Astrocyte (in vitro differentiated cells and primary cell): ENCODE measurements at regions not wholly inside any gene's neighbourhood (a gene's known extent, or its start where the extent isn't known, plus 50 kb on each side); places are given as distances from the start of the nearest gene placed in this dataset.

Source experiments
- DNase-seq: peaks from one replicate; pipeline ENCODE4 v3.0.0-alpha.2; 2010; ENCODE audit warnings: low read depth
- FAIRE-seq: peaks from 2 replicates; lab custom pipeline; 2011; peaks lifted over from hg19 to GRCh38; lab: Jason Lieb, UNC
- H2AFZ ChIP-seq: 2 replicates; pipeline ENCODE4 v1.6.0; 2012; ENCODE audit warnings: low read depth, low read length, inconsistent platforms
- H3K27ac ChIP-seq: 2 replicates; pipeline ENCODE4 v1.5.1; 2011; ENCODE audit warnings: low read depth, low read length, inconsistent platforms
- H3K27me3 ChIP-seq: 2 replicates; pipeline ENCODE4 v1.6.0; 2011; ENCODE audit warnings: low read length, inconsistent platforms; ENCODE audit not compliant: insufficient read depth
- H3K36me3 ChIP-seq: 2 replicates; pipeline ENCODE4 v1.5.1; 2011; ENCODE audit warnings: low read length, inconsistent platforms; ENCODE audit not compliant: insufficient read depth
- H3K4me1 ChIP-seq: 2 replicates; pipeline ENCODE4 v1.5.1; 2011; ENCODE audit warnings: low read length, inconsistent platforms; ENCODE audit not compliant: insufficient read depth
- H3K4me2 ChIP-seq: 2 replicates; pipeline ENCODE4 v1.6.0; 2012; ENCODE audit warnings: low read length, inconsistent platforms
- H3K4me3 ChIP-seq: 2 replicates; pipeline ENCODE4 v1.5.1; 2011; ENCODE audit warnings: low read depth, mild to moderate bottlenecking, low read length, inconsistent platforms; ENCODE audit not compliant: insufficient read depth
- H3K79me2 ChIP-seq: 2 replicates; pipeline ENCODE4 v1.6.0; 2012; ENCODE audit warnings: mild to moderate bottlenecking, low read length, inconsistent platforms; ENCODE audit not compliant: insufficient read depth
- H3K9ac ChIP-seq: 2 replicates; pipeline ENCODE4 v1.6.0; 2012; ENCODE audit warnings: mild to moderate bottlenecking, low read length, inconsistent platforms
- H3K9me3 ChIP-seq: 2 replicates; pipeline ENCODE4 v1.5.1; 2012; ENCODE audit warnings: low read depth, mild to moderate bottlenecking, low read length, inconsistent platforms; ENCODE audit not compliant: insufficient read depth
- H4K20me1 ChIP-seq: 2 replicates; pipeline ENCODE4 v1.6.0; 2012; ENCODE audit warnings: low read length, inconsistent platforms; ENCODE audit not compliant: insufficient read depth
- H3K27ac Mint-ChIP-seq: one replicate; pipeline ENCODE4 v1.8.0; 2021; ENCODE audit warnings: mild to moderate bottlenecking, mixed read lengths; ENCODE audit not compliant: unreplicated experiment
- H3K27me3 Mint-ChIP-seq: one replicate; pipeline ENCODE4 v1.8.0; 2021; ENCODE audit warnings: low read depth, mixed read lengths; ENCODE audit not compliant: unreplicated experiment
- H3K36me3 Mint-ChIP-seq: one replicate; pipeline ENCODE4 v1.8.0; 2021; ENCODE audit warnings: low read depth, mixed read lengths; ENCODE audit not compliant: unreplicated experiment
- H3K4me1 Mint-ChIP-seq: one replicate; pipeline ENCODE4 v1.8.0; 2021; ENCODE audit warnings: low read depth, mixed read lengths; ENCODE audit not compliant: unreplicated experiment
- H3K4me3 Mint-ChIP-seq: one replicate; pipeline ENCODE4 v1.8.0; 2021; ENCODE audit warnings: mild to moderate bottlenecking, moderate library complexity, mixed read lengths; ENCODE audit not compliant: unreplicated experiment
- H3K9me3 Mint-ChIP-seq: one replicate; pipeline ENCODE4 v1.8.0; 2021; ENCODE audit warnings: mild to moderate bottlenecking, mixed read lengths; ENCODE audit not compliant: unreplicated experiment
- CTCF ChIP-seq: IDR thresholded peaks from 2 replicates; pipeline ENCODE4 v1.5.1; 2011; ENCODE audit warnings: low read depth, mild to moderate bottlenecking, inconsistent platforms, low read length, moderate library complexity; ENCODE audit not compliant: insufficient read depth
- EZH2 ChIP-seq: IDR thresholded peaks from 2 replicates; pipeline ENCODE4 v1.6.1; 2012; ENCODE audit warnings: mild to moderate bottlenecking, low read length, inconsistent platforms; ENCODE audit not compliant: insufficient read depth

GRCh38 chr4:108556166-108556565 is 64.2 kb upstream of the RPL34 start:
- H3K4me2 ChIP-seq = no peak overlapping the region
- Mint-ChIP-seq H3K27ac (no peak overlapping the region), H3K27me3 (peaks cover 3% of the 10 kb centered on the region), H3K36me3 (no peaks in the 10 kb centered on the region), H3K4me1 (peaks cover 22% of the 10 kb centered on the region), H3K4me3 (no peak overlapping the region), H3K9me3 (peaks cover 4% of the 10 kb centered on the region)
- no peaks in the 10 kb centered on the region for H3K36me3 ChIP-seq
- no peak overlapping the region for H3K27ac ChIP-seq
- peaks cover 3% of the 10 kb centered on the region for H3K27me3 ChIP-seq
- H3K4me3 ChIP-seq = no peak overlapping the region
- H4K20me1 ChIP-seq = no peaks in the 10 kb centered on the region
- H3K4me1 ChIP-seq = no peaks in the 10 kb centered on the region
- no peak for DNase-seq
- no peak overlapping the region for H2AFZ ChIP-seq
- no peaks in the 10 kb centered on the region for H3K79me2 ChIP-seq
- TF ChIP-seq EZH2 (no peak), CTCF (no peak)
- H3K9ac ChIP-seq = no peak overlapping the region
- no peak for FAIRE-seq
- no peaks in the 10 kb centered on the region for H3K9me3 ChIP-seq

GRCh38 chr4:108555701-108556100 is 64.7 kb upstream of the RPL34 start:
- peaks cover 18% of the 10 kb centered on the region for H3K4me1 Mint-ChIP-seq
- Histone ChIP-seq H3K79me2 (no peaks in the 10 kb centered on the region), H2AFZ (no peak overlapping the region), H3K4me3 (no peak overlapping the region), H3K36me3 (no peaks in the 10 kb centered on the region), H3K4me2 (no peak overlapping the region), H3K27ac (no peak overlapping the region), H4K20me1 (no peaks in the 10 kb centered on the region), H3K4me1 (no peaks in the 10 kb centered on the region), H3K27me3 (peaks cover 3% of the 10 kb centered on the region), H3K9ac (no peak overlapping the region), H3K9me3 (no peaks in the 10 kb centered on the region)
- peaks cover 3% of the 10 kb centered on the region for H3K27me3 Mint-ChIP-seq
- H3K9me3 Mint-ChIP-seq = peaks cover 7% of the 10 kb centered on the region
- no peaks in the 10 kb centered on the region for H3K36me3 Mint-ChIP-seq
- H3K27ac Mint-ChIP-seq = peak overlapping the region; percentile 63
- H3K4me3 Mint-ChIP-seq = no peak overlapping the region
- FAIRE-seq = no peak
- TF ChIP-seq EZH2 (no peak), CTCF (no peak)
- DNase-seq = peak; percentile 45

- Mint-ChIP-seq H3K9me3 (peaks cover 34% of the 10 kb centered on the region), H3K27me3 (peaks cover 2% of the 10 kb centered on the region), H3K27ac (no peak overlapping the region), H3K36me3 (no peaks in the 10 kb centered on the region), H3K4me3 (no peak overlapping the region), H3K4me1 (no peaks in the 10 kb centered on the region)
- Histone ChIP-seq H3K27me3 (peaks cover 3% of the 10 kb centered on the region), H4K20me1 (no peaks in the 10 kb centered on the region), H3K27ac (no peak overlapping the region), H3K79me2 (no peaks in the 10 kb centered on the region), H3K36me3 (no peaks in the 10 kb centered on the region), H3K9me3 (peaks cover 2% of the 10 kb centered on the region), H3K4me1 (no peaks in the 10 kb centered on the region), H2AFZ (no peak overlapping the region), H3K4me3 (no peak overlapping the region), H3K4me2 (no peak overlapping the region), H3K9ac (no peak overlapping the region)
- FAIRE-seq (no peak), DNase-seq (no peak)
- TF ChIP-seq CTCF = no peak
- TF ChIP-seq EZH2 = no peak
These were observed 72.7 kb upstream of the RPL34 start for GRCh38 chr4:108547682-108548081.
